CD4-positive, alpha-beta memory T cell (primary cell): ENCODE measurements at regions not wholly inside any gene's neighbourhood (a gene's known extent, or its start where the extent isn't known, plus 50 kb on each side); places are given as distances from the start of the nearest gene placed in this dataset.

ENCODE experiments used
- CTCF ChIA-PET: fragments of 350-600 bp; sonication (Branson Sonifier 250); formaldehyde crosslinking; loops from one replicate; lab custom pipeline; 2021; ENCODE audit warnings: inconsistent platforms; ENCODE audit not compliant: partially characterized antibody; lab: Charles Lee
- POLR2A ChIA-PET: fragments of 350-600 bp; sonication (Branson Sonifier 250); formaldehyde crosslinking; loops from one replicate; lab custom pipeline; 2021; ENCODE audit not compliant: partially characterized antibody; lab: Charles Lee
- DNase-seq, 5 donors: peaks; one replicate each; pipeline versions ENCODE4 v3.0.0 to v3.0.0-alpha.2; 2020 to 2022; ENCODE audit warnings: mixed read lengths in 1 of 5
- H3K27ac ChIP-seq: one replicate; pipeline ENCODE4 v1.7.0; 2013; ENCODE audit warnings: low read depth, low read length
- H3K27me3 ChIP-seq: 2 replicates; pipeline ENCODE4 v1.7.0; 2013; ENCODE audit warnings: mild to moderate bottlenecking, low read length, moderate library complexity; ENCODE audit not compliant: insufficient read depth
- H3K36me3 ChIP-seq: 2 replicates; pipeline ENCODE4 v1.7.0; 2013; ENCODE audit warnings: mild to moderate bottlenecking, low read length, moderate library complexity; ENCODE audit not compliant: insufficient read depth
- H3K4me1 ChIP-seq: 2 replicates; pipeline ENCODE4 v1.7.0; 2013; ENCODE audit warnings: mild to moderate bottlenecking, low read length, moderate library complexity; ENCODE audit not compliant: insufficient read depth
- H3K4me3 ChIP-seq, 2 donors: one replicate each; pipeline ENCODE4 v1.7.0; 2013; ENCODE audit warnings: low read length in 2 of 2, mild to moderate bottlenecking in 1 of 2
- H3K9me3 ChIP-seq, 2 donors: one replicate each; pipeline ENCODE4 v1.7.0; 2013; ENCODE audit warnings: low read length in 2 of 2, control low read depth in 1 of 2; ENCODE audit not compliant: control insufficient read depth in 1 of 2
- H3K27ac Mint-ChIP-seq, 7 donors: one replicate each; pipeline ENCODE4 v1.8.0; 2020 to 2021; ENCODE audit warnings: mixed read lengths in 7 of 7, mild to moderate bottlenecking in 6 of 7, inconsistent platforms in 3 of 7, moderate library complexity in 3 of 7
- H3K27me3 Mint-ChIP-seq, 2 donors: one replicate each; pipeline ENCODE4 v1.8.0; 2020 to 2021; ENCODE audit warnings: mixed read lengths in 2 of 2
- H3K36me3 Mint-ChIP-seq, 2 donors: one replicate each; pipeline ENCODE4 v1.8.0; 2020 to 2021; ENCODE audit warnings: mixed read lengths in 2 of 2, inconsistent platforms in 1 of 2, mild to moderate bottlenecking in 1 of 2
- H3K4me1 Mint-ChIP-seq, 4 donors: one replicate each; pipeline ENCODE4 v1.8.0; 2020 to 2021; ENCODE audit warnings: mixed read lengths in 4 of 4, mild to moderate bottlenecking in 1 of 4
- H3K4me3 Mint-ChIP-seq, 8 donors: one replicate each; pipeline ENCODE4 v1.8.0; 2020 to 2021; ENCODE audit warnings: mixed read lengths in 8 of 8, mild to moderate bottlenecking in 7 of 8, moderate library complexity in 6 of 8, inconsistent platforms in 3 of 8
- H3K9me3 Mint-ChIP-seq, 8 donors: one replicate each; pipeline ENCODE4 v1.8.0; 2020 to 2021; ENCODE audit warnings: mixed read lengths in 8 of 8, mild to moderate bottlenecking in 5 of 8, inconsistent platforms in 3 of 8, moderate library complexity in 1 of 8
- intact Hi-C: fragments of 100-400 bp; cut with micrococcal nuclease; formaldehyde crosslinking; loops from one replicate; pipeline ENCODE4 v1.15.1; 2023

- H3K36me3 Mint-ChIP-seq, result no peaks in the 10 kb centered on the region
- POLR2A ChIA-PET, result no interaction called here
- H3K9me3 ChIP-seq, result no peaks in the 10 kb centered on the region
- intact Hi-C loops, result no loop called here
- CTCF ChIA-PET, result no interaction called here
- no peak for DNase-seq
- H3K36me3 ChIP-seq, result no peaks in the 10 kb centered on the region
- no peak overlapping the region for H3K27ac Mint-ChIP-seq
- H3K4me1 Mint-ChIP-seq, result no peaks in the 10 kb centered on the region
- H3K4me3 Mint-ChIP-seq, result no peak overlapping the region
- no peaks in the 10 kb centered on the region for H3K27me3 ChIP-seq
- H3K9me3 Mint-ChIP-seq, result peaks cover 0 to 13% (median 7%) of the 10 kb centered on the region in 8 donors
- H3K27ac ChIP-seq, result no peak overlapping the region
- H3K4me1 ChIP-seq, result no peaks in the 10 kb centered on the region
- H3K4me3 ChIP-seq, result no peak overlapping the region
- H3K27me3 Mint-ChIP-seq, result peaks cover 9 to 11% of the 10 kb centered on the region in 2 donors
Observed at GRCh38 chr18:8904316-8904715, 198.2 kb upstream of the NDUFV2 start.

GRCh38 chr18:8908792-8909510 lies 193.5 kb upstream of the NDUFV2 start:
- H3K36me3 Mint-ChIP-seq, result no peaks in the 10 kb centered on the region
- H3K4me1 ChIP-seq, result no peaks in the 10 kb centered on the region
- intact Hi-C loops, result no loop called here
- H3K9me3 ChIP-seq, result no peaks in the 10 kb centered on the region
- peaks cover 3 to 13% (median 8%) of the 10 kb centered on the region in 8 donors for H3K9me3 Mint-ChIP-seq
- no peak for DNase-seq
- POLR2A ChIA-PET, result no interaction called here
- H3K27ac ChIP-seq, result no peak overlapping the region
- H3K4me3 ChIP-seq, result no peak overlapping the region
- peaks cover 0 to 1% (median 0%) of the 10 kb centered on the region in 4 donors for H3K4me1 Mint-ChIP-seq
- no peak overlapping the region for H3K4me3 Mint-ChIP-seq
- H3K36me3 ChIP-seq, result no peaks in the 10 kb centered on the region
- no peaks in the 10 kb centered on the region for H3K27me3 ChIP-seq
- CTCF ChIA-PET, result no interaction called here
- no peak overlapping the region for H3K27ac Mint-ChIP-seq
- peaks cover 0 to 3% of the 10 kb centered on the region in 2 donors for H3K27me3 Mint-ChIP-seq

GRCh38 chr18:8910186-8910822 lies 192.2 kb upstream of the NDUFV2 start:
- CTCF ChIA-PET, result no interaction called here

GRCh38 chr18:8910843-8911242 lies 191.7 kb upstream of the NDUFV2 start:
- intact Hi-C loops, result no loop called here
- POLR2A ChIA-PET, result no interaction called here
- Mint-ChIP-seq H3K27me3 (peaks cover 0 to 3% of the 10 kb centered on the region in 2 donors), H3K4me3 (no peak overlapping the region), H3K4me1 (peaks cover 0 to 1% (median 0%) of the 10 kb centered on the region in 4 donors), H3K36me3 (peaks cover 0 to 6% of the 10 kb centered on the region in 2 donors), H3K27ac (peak overlapping the region in 1 of 7 donors; percentile 62), H3K9me3 (peaks cover 3 to 24% (median 14%) of the 10 kb centered on the region in 8 donors)
- CTCF ChIA-PET, result no interaction called here
- no peaks in the 10 kb centered on the region for H3K9me3 ChIP-seq
- H3K27ac ChIP-seq, result no peak overlapping the region
- no peaks in the 10 kb centered on the region for H3K4me1 ChIP-seq
- H3K4me3 ChIP-seq, result no peak overlapping the region
- DNase-seq, result no peak
- no peaks in the 10 kb centered on the region for H3K36me3 ChIP-seq
- no peaks in the 10 kb centered on the region for H3K27me3 ChIP-seq

More at GRCh38 chr18:8910186-8910822, 192.2 kb upstream of the NDUFV2 start:
- H3K4me3 ChIP-seq, result no peak overlapping the region
- H3K27me3 ChIP-seq, result no peaks in the 10 kb centered on the region
- no peaks in the 10 kb centered on the region for H3K36me3 ChIP-seq
- H3K4me1 Mint-ChIP-seq, result peaks cover 0 to 1% (median 0%) of the 10 kb centered on the region in 4 donors
- POLR2A ChIA-PET, result no interaction called here
- H3K27me3 Mint-ChIP-seq, result peaks cover 0 to 3% of the 10 kb centered on the region in 2 donors
- H3K4me3 Mint-ChIP-seq, result no peak overlapping the region
- peaks cover 4 to 24% (median 14%) of the 10 kb centered on the region in 8 donors for H3K9me3 Mint-ChIP-seq
- DNase-seq, result no peak
- H3K36me3 Mint-ChIP-seq, result peaks cover 0 to 6% of the 10 kb centered on the region in 2 donors
- no peaks in the 10 kb centered on the region for H3K9me3 ChIP-seq
- H3K4me1 ChIP-seq, result no peaks in the 10 kb centered on the region
- intact Hi-C loops, result no loop called here
- no peak overlapping the region for H3K27ac ChIP-seq
- H3K27ac Mint-ChIP-seq, result no peak overlapping the region

- Histone ChIP-seq H3K27me3 (no peaks in the 10 kb centered on the region), H3K27ac (no peak overlapping the region), H3K4me1 (no peaks in the 10 kb centered on the region), H3K9me3 (no peaks in the 10 kb centered on the region), H3K36me3 (no peaks in the 10 kb centered on the region), H3K4me3 (no peak overlapping the region)
- no peak overlapping the region for H3K4me3 Mint-ChIP-seq
- intact Hi-C loops, result no loop called here
- peaks cover 3 to 24% (median 12%) of the 10 kb centered on the region in 8 donors for H3K9me3 Mint-ChIP-seq
- DNase-seq, result no peak
- CTCF ChIA-PET, result no interaction called here
- H3K27me3 Mint-ChIP-seq, result peaks cover 0 to 3% of the 10 kb centered on the region in 2 donors
- H3K27ac Mint-ChIP-seq, result no peak overlapping the region
- H3K4me1 Mint-ChIP-seq, result peaks cover 0 to 1% (median 0%) of the 10 kb centered on the region in 4 donors
- POLR2A ChIA-PET, result no interaction called here
- peaks cover 0 to 6% of the 10 kb centered on the region in 2 donors for H3K36me3 Mint-ChIP-seq
Observed at GRCh38 chr18:8911408-8912340, 190.8 kb upstream of the NDUFV2 start.

GRCh38 chr18:8912348-8913326 lies 189.9 kb upstream of the NDUFV2 start:
- CTCF ChIA-PET, result no interaction called here
- Histone ChIP-seq H3K36me3 (no peaks in the 10 kb centered on the region), H3K9me3 (no peaks in the 10 kb centered on the region), H3K4me1 (no peaks in the 10 kb centered on the region), H3K4me3 (no peak overlapping the region), H3K27me3 (no peaks in the 10 kb centered on the region), H3K27ac (no peak overlapping the region)
- no peak overlapping the region for H3K4me3 Mint-ChIP-seq
- peaks cover 0 to 6% of the 10 kb centered on the region in 2 donors for H3K36me3 Mint-ChIP-seq
- no peak for DNase-seq
- peaks cover 3 to 24% (median 12%) of the 10 kb centered on the region in 8 donors for H3K9me3 Mint-ChIP-seq
- intact Hi-C loops, result no loop called here
- peaks cover 0 to 1% (median 0%) of the 10 kb centered on the region in 4 donors for H3K4me1 Mint-ChIP-seq
- POLR2A ChIA-PET, result no interaction called here
- H3K27ac Mint-ChIP-seq, result no peak overlapping the region
- H3K27me3 Mint-ChIP-seq, result peaks cover 0 to 3% of the 10 kb centered on the region in 2 donors
